OCI-LY7 (cell line): ENCODE measurements at regions not wholly inside any gene's neighbourhood (a gene's known extent, or its start where the extent isn't known, plus 50 kb on each side); places are given as distances from the start of the nearest gene placed in this dataset.

ENCODE experiments used
- BruUV-seq: library from RNA; stranded (reverse); fragments of 400-500 nt; replicated peaks from 2 replicates; lab custom pipeline; 2021; lab: Mats Ljungman, UMichigan
- CTCF ChIA-PET: fragments of 300-600 bp; sonication (Branson Sonifier 250); formaldehyde crosslinking; loops from one replicate; lab custom pipeline; 2022; ENCODE audit warnings: antibody characterized with exemption; ENCODE audit not compliant: unreplicated experiment; lab: Charles Lee
- POLR2A ChIA-PET: fragments of 300-600 bp; sonication (Branson Sonifier 250); formaldehyde crosslinking; loops from one replicate; lab custom pipeline; 2022; ENCODE audit warnings: antibody characterized with exemption; lab: Charles Lee
- DNase-seq: peaks from one replicate; pipeline ENCODE4 v3.0.0-alpha.2; 2015; ENCODE audit warnings: low spot score
- H2AFZ ChIP-seq: fragments of 200-600 bp; sonication (generic), shearing (Covaris generic); 2 replicates; pipeline ENCODE4 v1.6.1; 2014; ENCODE audit warnings: mild to moderate bottlenecking, antibody characterized with exemption, low read length, moderate library complexity
- H3K27ac ChIP-seq: fragments of 200-600 bp; sonication (generic); 2 replicates; pipeline ENCODE4 v1.5.1; 2014; ENCODE audit warnings: mixed run types, low read depth, mild to moderate bottlenecking, moderate library complexity, low read length, inconsistent platforms; ENCODE audit not compliant: poor library complexity, severe bottlenecking
- H3K36me3 ChIP-seq: fragments of 200-600 bp; sonication (generic); 2 replicates; pipeline ENCODE4 v1.6.1; 2014; ENCODE audit warnings: mild to moderate bottlenecking, antibody characterized with exemption, low read length, moderate library complexity, mixed read lengths; ENCODE audit not compliant: insufficient read depth
- H3K4me1 ChIP-seq: fragments of 200-600 bp; sonication (generic); 2 replicates; pipeline ENCODE4 v1.5.1; 2014; ENCODE audit warnings: mild to moderate bottlenecking, low read length; ENCODE audit not compliant: insufficient read depth, poor library complexity, severe bottlenecking
- H3K4me2 ChIP-seq: fragments of 200-600 bp; sonication (generic); 2 replicates; pipeline ENCODE4 v1.6.1; 2014; ENCODE audit warnings: mild to moderate bottlenecking, low read length
- H3K4me3 ChIP-seq: fragments of 200-600 bp; sonication (generic); 2 replicates; pipeline ENCODE4 v1.5.1; 2014; ENCODE audit warnings: mild to moderate bottlenecking, low read depth, low read length; ENCODE audit not compliant: poor library complexity, severe bottlenecking
- H3K79me2 ChIP-seq: fragments of 200-600 bp; sonication (generic); 2 replicates; pipeline ENCODE4 v1.6.1; 2016; ENCODE audit warnings: low read depth, mild to moderate bottlenecking, low read length, moderate library complexity, mixed read lengths; ENCODE audit not compliant: insufficient read depth
- H3K9me2 ChIP-seq: fragments of 200-600 bp; sonication (generic); 2 replicates; pipeline ENCODE4 v1.6.1; 2016; ENCODE audit warnings: mild to moderate bottlenecking, low read length, mixed read lengths; ENCODE audit not compliant: insufficient read depth
- H3K9me3 ChIP-seq: fragments of 200-600 bp; sonication (generic); 2 replicates; pipeline ENCODE4 v1.6.1; 2014; ENCODE audit warnings: mild to moderate bottlenecking, mixed run types, low read length, mixed read lengths
- H4K20me1 ChIP-seq: fragments of 200-600 bp; sonication (generic); 2 replicates; pipeline ENCODE4 v1.6.1; 2014; ENCODE audit warnings: mild to moderate bottlenecking, antibody characterized with exemption, low read length, moderate library complexity, mixed read lengths; ENCODE audit not compliant: insufficient read depth
- EZH2phosphoT487 ChIP-seq: fragments of 200-600 bp; sonication (generic); IDR thresholded peaks from 2 replicates; pipeline ENCODE4 v1.6.1; 2018; ENCODE audit warnings: low read depth, borderline replicate concordance, mild to moderate bottlenecking, mixed run types, antibody characterized with exemption, low read length, moderate library complexity, mixed read lengths
- intact Hi-C: fragments of 100-400 bp; cut with micrococcal nuclease; formaldehyde crosslinking; loops from one replicate; pipeline ENCODE4 v1.10.0; 2022; ENCODE audit not compliant: unreplicated experiment
- TF ChIP-seq, protein P1 (sequence below): fragments of 200-600 bp; sonication (generic); conservative IDR thresholded peaks from 2 replicates; pipeline ENCODE4 v1.5.1; 2014; ENCODE audit warnings: mild to moderate bottlenecking, antibody characterized with exemption, low read length, moderate library complexity, mixed read lengths

- H3K4me2 ChIP-seq = no peak overlapping the region
- H4K20me1 ChIP-seq = no peaks in the 10 kb centered on the region
- intact Hi-C loops = no loop called here
- no TSS peak for BruUV-seq
- ChIA-PET CTCF (no interaction called here), POLR2A (no interaction called here)
- no peak overlapping the region for H2AFZ ChIP-seq
- DNase-seq = no peak
- H3K9me3 ChIP-seq = no peaks in the 10 kb centered on the region
- H3K4me3 ChIP-seq = no peak overlapping the region
- H3K36me3 ChIP-seq = no peaks in the 10 kb centered on the region
- H3K9me2 ChIP-seq = no peaks in the 10 kb centered on the region
- no peak for TF ChIP-seq EZH2phosphoT487
- TF ChIP-seq, protein P1, sequence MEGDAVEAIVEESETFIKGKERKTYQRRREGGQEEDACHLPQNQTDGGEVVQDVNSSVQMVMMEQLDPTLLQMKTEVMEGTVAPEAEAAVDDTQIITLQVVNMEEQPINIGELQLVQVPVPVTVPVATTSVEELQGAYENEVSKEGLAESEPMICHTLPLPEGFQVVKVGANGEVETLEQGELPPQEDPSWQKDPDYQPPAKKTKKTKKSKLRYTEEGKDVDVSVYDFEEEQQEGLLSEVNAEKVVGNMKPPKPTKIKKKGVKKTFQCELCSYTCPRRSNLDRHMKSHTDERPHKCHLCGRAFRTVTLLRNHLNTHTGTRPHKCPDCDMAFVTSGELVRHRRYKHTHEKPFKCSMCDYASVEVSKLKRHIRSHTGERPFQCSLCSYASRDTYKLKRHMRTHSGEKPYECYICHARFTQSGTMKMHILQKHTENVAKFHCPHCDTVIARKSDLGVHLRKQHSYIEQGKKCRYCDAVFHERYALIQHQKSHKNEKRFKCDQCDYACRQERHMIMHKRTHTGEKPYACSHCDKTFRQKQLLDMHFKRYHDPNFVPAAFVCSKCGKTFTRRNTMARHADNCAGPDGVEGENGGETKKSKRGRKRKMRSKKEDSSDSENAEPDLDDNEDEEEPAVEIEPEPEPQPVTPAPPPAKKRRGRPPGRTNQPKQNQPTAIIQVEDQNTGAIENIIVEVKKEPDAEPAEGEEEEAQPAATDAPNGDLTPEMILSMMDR = no peak
- no peaks in the 10 kb centered on the region for H3K4me1 ChIP-seq
- no peak overlapping the region for H3K27ac ChIP-seq
- H3K79me2 ChIP-seq = no peaks in the 10 kb centered on the region
Measured at GRCh38 chr4:45072981-45073380, 346.6 kb upstream of the GNPDA2 start.

GRCh38 chr4:45064741-45065140 is 338.4 kb upstream of the GNPDA2 start:
- ChIA-PET CTCF (no interaction called here), POLR2A (no interaction called here)
- intact Hi-C loops = no loop called here
- H3K4me1 ChIP-seq = no peaks in the 10 kb centered on the region
- no peaks in the 10 kb centered on the region for H3K9me2 ChIP-seq
- no peaks in the 10 kb centered on the region for H3K36me3 ChIP-seq
- no peak overlapping the region for H2AFZ ChIP-seq
- no peak overlapping the region for H3K4me2 ChIP-seq
- no peaks in the 10 kb centered on the region for H3K9me3 ChIP-seq
- no peak overlapping the region for H3K4me3 ChIP-seq
- H4K20me1 ChIP-seq = no peaks in the 10 kb centered on the region
- H3K79me2 ChIP-seq = no peaks in the 10 kb centered on the region
- TF ChIP-seq EZH2phosphoT487 = no peak
- TF ChIP-seq, protein P1 = no peak
- no peak overlapping the region for H3K27ac ChIP-seq
- BruUV-seq = no TSS peak
- no peak for DNase-seq

DNA sequence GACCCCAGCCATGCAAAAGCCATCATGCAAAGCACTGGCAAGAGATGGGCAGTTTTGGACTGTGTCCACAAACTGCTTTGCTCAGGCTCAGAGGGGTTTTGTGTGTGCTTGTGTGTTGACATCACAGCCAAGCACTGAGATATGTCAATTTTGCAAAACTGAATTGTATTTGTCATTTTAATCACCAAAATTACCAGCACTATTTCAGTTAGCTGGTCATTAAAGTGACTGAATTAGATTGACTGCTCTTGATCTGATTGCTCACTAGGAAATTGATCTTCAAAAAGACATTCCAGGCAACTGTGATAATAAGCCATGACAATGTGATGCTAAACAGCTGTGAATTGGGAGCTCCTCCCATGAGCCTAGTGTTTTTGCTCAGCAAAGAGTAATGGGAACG is 337.3 kb upstream of the GNPDA2 start:
- no peaks in the 10 kb centered on the region for H4K20me1 ChIP-seq
- H3K4me1 ChIP-seq = no peaks in the 10 kb centered on the region
- H3K4me2 ChIP-seq = no peak overlapping the region
- no peaks in the 10 kb centered on the region for H3K79me2 ChIP-seq
- no peak overlapping the region for H2AFZ ChIP-seq
- no peak for DNase-seq
- H3K9me3 ChIP-seq = no peaks in the 10 kb centered on the region
- H3K27ac ChIP-seq = no peak overlapping the region
- no peak overlapping the region for H3K4me3 ChIP-seq
- TF ChIP-seq EZH2phosphoT487 = no peak
- TF ChIP-seq, protein P1 = no peak
- intact Hi-C loops = no loop called here
- POLR2A ChIA-PET = no interaction called here
- H3K36me3 ChIP-seq = no peaks in the 10 kb centered on the region
- no TSS peak for BruUV-seq
- CTCF ChIA-PET = no interaction called here
- no peaks in the 10 kb centered on the region for H3K9me2 ChIP-seq
